Endothelial cell of umbilical vein (primary cell): ENCODE measurements at regions not wholly inside any gene's neighbourhood (a gene's known extent, or its start where the extent isn't known, plus 50 kb on each side); places are given as distances from the start of the nearest gene placed in this dataset.

Experiments used
- BruUV-seq: library from RNA; stranded (reverse); fragments of 400-500 nt; replicated peaks from 2 replicates; lab custom pipeline; 2021; lab: Mats Ljungman, UMichigan
- CTCF ChIA-PET: fragments of 300-600, 350-600 bp; sonication (Branson Sonifier 250); formaldehyde crosslinking; loops from one replicate; lab custom pipeline; 2021; ENCODE audit warnings: antibody characterized with exemption, inconsistent platforms; lab: Charles Lee
- POLR2A ChIA-PET: fragments of 300-600, 350-600 bp; sonication (Branson Sonifier 250); formaldehyde crosslinking; loops from one replicate; lab custom pipeline; 2021; ENCODE audit warnings: antibody characterized with exemption, inconsistent platforms; lab: Charles Lee
- DNase-seq: peaks from one replicate; pipeline ENCODE4 v3.0.0-alpha.2; 2011; ENCODE audit warnings: low read depth, low spot score
- FAIRE-seq: peaks from 2 replicates; lab custom pipeline; 2011; peaks lifted over from hg19 to GRCh38; lab: Jason Lieb, UNC
- H2AFZ ChIP-seq: 2 replicates; pipeline ENCODE4 v1.6.0; 2012; ENCODE audit warnings: low read depth, low read length, control low read depth, inconsistent platforms
- H3K27ac ChIP-seq: 2 replicates; pipeline ENCODE4 v1.5.1; 2011; ENCODE audit warnings: low read depth, mild to moderate bottlenecking, control low read depth, low read length, moderate library complexity; ENCODE audit not compliant: insufficient read depth
- H3K27me3 ChIP-seq, 2 experiments: 2 replicates each; pipeline versions ENCODE4 v1.6.0 to v1.6.1; 2011; ENCODE audit warnings: low read length in 2 of 2, mixed read lengths in 1 of 2; ENCODE audit not compliant: control insufficient read depth in 2 of 2, insufficient read depth in 2 of 2
- H3K36me3 ChIP-seq, 2 experiments: 2 replicates in 1 of 2; 3 replicates in 1 of 2; pipeline ENCODE4 v1.5.1; 2011; ENCODE audit warnings: low read length in 2 of 2, mild to moderate bottlenecking in 1 of 2, moderate library complexity in 1 of 2; ENCODE audit not compliant: control insufficient read depth in 2 of 2, insufficient read depth in 2 of 2; ENCODE audit errors: extremely low read depth in 1 of 2
- H3K4me1 ChIP-seq: 3 replicates; pipeline ENCODE4 v1.5.1; 2011; ENCODE audit warnings: mild to moderate bottlenecking, low read length; ENCODE audit not compliant: control insufficient read depth, insufficient read depth; ENCODE audit errors: extremely low read depth
- H3K4me2 ChIP-seq: 2 replicates; pipeline ENCODE4 v1.6.1; 2011; ENCODE audit warnings: low read length, control low read depth, mixed read lengths; ENCODE audit not compliant: insufficient read depth
- H3K4me3 ChIP-seq, 3 experiments: fragments of 200-600 bp in 1 of 3; sonication (generic), shearing (Covaris generic) in 1 of 3; replicated peaks in 1 of 3; 2 replicates each; pipeline ENCODE4 v1.5.1; 2011 to 2016; ENCODE audit warnings: control low read depth in 3 of 3, low read length in 3 of 3, mild to moderate bottlenecking in 2 of 3, inconsistent platforms in 1 of 3, low read depth in 1 of 3, moderate library complexity in 1 of 3; ENCODE audit not compliant: insufficient read depth in 1 of 3
- H3K79me2 ChIP-seq: 2 replicates; pipeline ENCODE4 v1.6.0; 2012; ENCODE audit warnings: low read length, inconsistent platforms; ENCODE audit not compliant: control insufficient read depth, insufficient read depth
- H3K9ac ChIP-seq: replicated peaks from 2 replicates; pipeline ENCODE3; 2011; ENCODE audit warnings: low read length, control low read depth; ENCODE audit not compliant: insufficient read depth; ENCODE audit errors: extremely low read depth
- H3K9me1 ChIP-seq: replicated peaks from 3 replicates; pipeline ENCODE4 v1.6.0; 2011; ENCODE audit warnings: mild to moderate bottlenecking, low read length; ENCODE audit not compliant: control insufficient read depth, insufficient read depth; ENCODE audit errors: extremely low read depth
- H3K9me3 ChIP-seq: replicated peaks from 2 replicates; pipeline ENCODE4 v1.5.1; 2012; ENCODE audit warnings: low read length, inconsistent platforms; ENCODE audit not compliant: control insufficient read depth, insufficient read depth
- H4K20me1 ChIP-seq: replicated peaks from 2 replicates; pipeline ENCODE3; 2011; ENCODE audit warnings: mild to moderate bottlenecking, low read length; ENCODE audit not compliant: control insufficient read depth, insufficient read depth; ENCODE audit errors: extremely low read depth
- CTCF ChIP-seq, 2 donors: IDR thresholded peaks; 1 replicate in 1 of 2; 2 replicates in 1 of 2; pipeline ENCODE4 v1.5.1; 2011; ENCODE audit warnings: low read length in 2 of 2, mild to moderate bottlenecking in 2 of 2, moderate library complexity in 2 of 2, control low read depth in 1 of 2, inconsistent platforms in 1 of 2, low read depth in 1 of 2; ENCODE audit not compliant: insufficient read depth in 1 of 2; ENCODE audit errors: extremely low read depth in 1 of 2
- EZH2 ChIP-seq: IDR thresholded peaks from 2 replicates; pipeline ENCODE4 v1.6.1; 2012; ENCODE audit warnings: borderline replicate concordance, low read depth, mild to moderate bottlenecking, moderate library complexity, low read length, inconsistent platforms; ENCODE audit not compliant: severe bottlenecking
- FOS ChIP-seq: IDR thresholded peaks from 2 replicates; pipeline ENCODE4 v1.6.1; 2011; ENCODE audit warnings: mild to moderate bottlenecking, low read length, moderate library complexity, borderline replicate concordance; ENCODE audit not compliant: insufficient read depth
- GATA2 ChIP-seq: IDR thresholded peaks from 2 replicates; pipeline ENCODE4 v1.7.0; 2011; ENCODE audit warnings: low read depth, mild to moderate bottlenecking, moderate library complexity, mixed read lengths, low read length; ENCODE audit not compliant: insufficient read length, insufficient read depth
- JUN ChIP-seq: IDR thresholded peaks from 2 replicates; pipeline ENCODE4 v1.6.1; 2011; ENCODE audit warnings: borderline replicate concordance, low read depth; ENCODE audit not compliant: insufficient read length, insufficient read depth
- MAX ChIP-seq: IDR thresholded peaks from 2 replicates; pipeline ENCODE4 v1.6.1; 2011; ENCODE audit not compliant: insufficient read depth, insufficient read length
- MYC ChIP-seq: IDR thresholded peaks from one replicate; pipeline ENCODE4 v1.6.1; 2011; ENCODE audit warnings: mild to moderate bottlenecking, low read depth, low read length
- POLR2A ChIP-seq: IDR thresholded peaks from 2 replicates; pipeline ENCODE4 v1.6.1; 2012; ENCODE audit warnings: low read depth, mild to moderate bottlenecking, control low read depth, low read length
- POLR2AphosphoS5 ChIP-seq: IDR thresholded peaks from 2 replicates; pipeline ENCODE4 v1.6.1; 2012; ENCODE audit warnings: low read depth, mild to moderate bottlenecking, control low read depth, low read length, moderate library complexity; ENCODE audit not compliant: insufficient read depth
- dilution Hi-C: fragments of 300-500 bp; cut with MboI; formaldehyde crosslinking; loops from one replicate; pipeline ENCODE4 v1.15.0; 2019; ENCODE audit warnings: low sequenced_read_pairs; ENCODE audit not compliant: extremely low pct_ligation_motif_present
- intact Hi-C: fragments of 100-400 bp; cut with micrococcal nuclease; formaldehyde crosslinking; loops from one replicate; pipeline ENCODE4 v1.10.0; 2022

- BruUV-seq: no TSS peak
These were observed 937.4 kb downstream of the KCNMA1 start for GRCh38 chr10:76700241-76700640.

More at GRCh38 chr10:76700241-76700640, 937.4 kb downstream of the KCNMA1 start:
- intact Hi-C loops (no loop called here), dilution Hi-C loops (no loop called here)
- no peaks in the 10 kb centered on the region for H3K4me1 ChIP-seq
- H3K4me3 ChIP-seq: no peak overlapping the region
- no peak overlapping the region for H2AFZ ChIP-seq
- CTCF ChIA-PET: no interaction called here
- no peak overlapping the region for H3K4me2 ChIP-seq
- no peak overlapping the region for H3K9ac ChIP-seq
- no peaks in the 10 kb centered on the region for H3K79me2 ChIP-seq
- no peaks in the 10 kb centered on the region for H4K20me1 ChIP-seq
- no peak overlapping the region for H3K27ac ChIP-seq
- DNase-seq (no peak), FAIRE-seq (no peak)
- H3K9me1 ChIP-seq: no peaks in the 10 kb centered on the region
- H3K27me3 ChIP-seq: no peaks in the 10 kb centered on the region
- POLR2A ChIA-PET: no interaction called here
- H3K36me3 ChIP-seq: no peaks in the 10 kb centered on the region
- TF ChIP-seq POLR2AphosphoS5 (no peak), MYC (no peak), FOS (no peak), EZH2 (no peak), GATA2 (no peak), MAX (no peak), JUN (no peak), CTCF (IDR thresholded peaks at IDR 0.05; ENCODE audit: extremely low read depth in 1 of 2, insufficient read depth in 1 of 2, low read depth in 1 of 2, low read length in 2 of 2) (no peak), POLR2A (no peak)
- peaks cover 2% of the 10 kb centered on the region for H3K9me3 ChIP-seq
